Adrenal gland (tissue), 9 donors: ENCODE measurements at regions not wholly inside any gene's neighbourhood (a gene's known extent, or its start where the extent isn't known, plus 50 kb on each side); places are given as distances from the start of the nearest gene placed in this dataset.

Experiments
- DNase-seq, 7 donors: peaks; one replicate each; pipeline ENCODE4 v3.0.0-alpha.2; 2019 to 2020
- H3K27ac ChIP-seq, 5 donors: fragments of 200-600 bp; sonication (generic) in 4 of 5; 1 replicate in 3 of 5; 2 replicates in 2 of 5; pipeline versions ENCODE4 v1.5.1 to v1.8.0; 2016 to 2020; ENCODE audit warnings: mild to moderate bottlenecking in 1 of 5
- H3K27me3 ChIP-seq: fragments of 200-600 bp; 2 replicates; pipeline ENCODE4 v1.8.0; 2021
- H3K36me3 ChIP-seq, 2 donors: fragments of 200-600 bp; replicated peaks in 1 of 2; 1 replicate in 1 of 2; 2 replicates in 1 of 2; pipeline versions ENCODE4 v1.5.1 to v1.8.0; 2018 to 2022
- H3K4me1 ChIP-seq, 2 donors: fragments of 200-600 bp; replicated peaks in 1 of 2; 1 replicate in 1 of 2; 2 replicates in 1 of 2; pipeline versions ENCODE4 v1.5.1 to v1.8.0; 2018 to 2021
- H3K4me3 ChIP-seq, 4 donors: fragments of 200-600 bp; sonication (generic) in 3 of 4; one replicate each; pipeline ENCODE4 v1.5.1; 2016 to 2018
- H3K9me3 ChIP-seq, 3 donors: fragments of 200-600 bp; sonication (generic) in 1 of 3; replicated peaks in 1 of 3; 1 replicate in 2 of 3; 2 replicates in 1 of 3; pipeline versions ENCODE4 v1.5.1 to v1.8.0; 2016 to 2021
- CTCF ChIP-seq, 6 experiments: fragments of 450-650 bp in 4 of 6; fragments of 200-600 bp in 2 of 6; sonication (generic) in 1 of 6; IDR thresholded peaks; 1 replicate in 5 of 6; 2 replicates in 1 of 6; pipeline versions ENCODE4 v1.5.1 to v1.8.0; 2016 to 2021; ENCODE audit warnings: antibody characterized with exemption in 6 of 6, mild to moderate bottlenecking in 2 of 6, moderate library complexity in 1 of 6
- POLR2A ChIP-seq, 2 donors: fragments of 450-650 bp; IDR thresholded peaks; one replicate each; pipeline ENCODE4 v1.6.1; 2017; ENCODE audit warnings: antibody characterized with exemption in 2 of 2, mild to moderate bottlenecking in 2 of 2, moderate library complexity in 1 of 2
- WGBS, 4 donors: extraction: QIAGEN DNeasy Blood & Tissue Kit in 2 of 4; methylation state at CpG; one replicate each; pipeline versions ENCODE4 v1.1.5 to v1.1.7; 2013 to 2017; 5-methylcytosine and 5-hydroxymethylcytosine counted together
- intact Hi-C, 2 donors: fragments of 100-400 bp; cut with DNase I; formaldehyde crosslinking; loops; one replicate each; pipeline versions ENCODE4 v1.14.1 to v1.15.0; 2022 to 2023
- donor health status: healthy with polysubstance abuse.
- donor health status: Bipolar disorder and iron deficiency.
- donor health status: DM: yes; HTN: yes; CAD: no.
- donor health status: DM: no; HTN: no; CAD: no.
- donor health status: DM: no; HTN: no; CAD: no.

- no peaks in the 10 kb centered on the region for H3K4me1 ChIP-seq
- H3K4me3 ChIP-seq: no peak overlapping the region
- no peaks in the 10 kb centered on the region for H3K9me3 ChIP-seq
- intact Hi-C loops: no loop called here
- DNase-seq: no peak
- WGBS, 4 donors: 58 to 71% (median 65%) methylated on average over 4 of the region's 4 CpGs
- no peak overlapping the region for H3K27ac ChIP-seq
- TF ChIP-seq POLR2A (IDR thresholded peaks at IDR 0.05) (no peak), CTCF (IDR thresholded peaks at IDR 0.05) (no peak)
- peaks cover 3% of the 10 kb centered on the region for H3K27me3 ChIP-seq
- no peaks in the 10 kb centered on the region for H3K36me3 ChIP-seq
Observed at GRCh38 chr5:174402222-174402812, 322.1 kb upstream of the MSX2 start.

GRCh38 chr5:174404848-174405247 lies 319.5 kb upstream of the MSX2 start:
- Histone ChIP-seq H3K4me1 (no peaks in the 10 kb centered on the region), H3K27me3 (peaks cover 7% of the 10 kb centered on the region), H3K9me3 (no peaks in the 10 kb centered on the region), H3K27ac (no peak overlapping the region), H3K36me3 (no peaks in the 10 kb centered on the region), H3K4me3 (no peak overlapping the region)
- intact Hi-C loops: no loop called here
- DNase-seq: no peak
- TF ChIP-seq CTCF (IDR thresholded peaks at IDR 0.05) (no peak), POLR2A (IDR thresholded peaks at IDR 0.05) (no peak)
- 67 to 73% (median 69%) methylated on average over 5 of the region's 5 CpGs for WGBS, 4 donors

GRCh38 chr5:174409070-174409469 lies 315.3 kb upstream of the MSX2 start:
- H3K27me3 ChIP-seq: peaks cover 10% of the 10 kb centered on the region
- no peak overlapping the region for H3K27ac ChIP-seq
- no peak for DNase-seq
- no peaks in the 10 kb centered on the region for H3K4me1 ChIP-seq
- 61 to 68% (median 63%) methylated on average over 3 of the region's 3 CpGs for WGBS, 4 donors
- H3K4me3 ChIP-seq: no peak overlapping the region
- H3K36me3 ChIP-seq: no peaks in the 10 kb centered on the region
- TF ChIP-seq CTCF (IDR thresholded peaks at IDR 0.05): no peak
- TF ChIP-seq POLR2A (IDR thresholded peaks at IDR 0.05): no peak
- H3K9me3 ChIP-seq: no peaks in the 10 kb centered on the region
- intact Hi-C loops: no loop called here

- intact Hi-C loops: loop anchor here (10.0 kb wide), 2 partner anchors 385 to 525 kb away; no protein-coding TSS in a partner anchor
- no peak for DNase-seq
- TF ChIP-seq CTCF (IDR thresholded peaks at IDR 0.05): no peak
- no peak for TF ChIP-seq POLR2A (IDR thresholded peaks at IDR 0.05)
- WGBS, 4 donors: 78 to 94% (median 85%) methylated on average over 1 of the region's 1 CpG
- no peak overlapping the region for H3K4me3 ChIP-seq
- peaks cover 7% of the 10 kb centered on the region for H3K27me3 ChIP-seq
- H3K9me3 ChIP-seq: no peaks in the 10 kb centered on the region
- H3K27ac ChIP-seq: no peak overlapping the region
- H3K4me1 ChIP-seq: no peaks in the 10 kb centered on the region
- H3K36me3 ChIP-seq: no peaks in the 10 kb centered on the region
Observed at GRCh38 chr5:174409971-174410370, 314.4 kb upstream of the MSX2 start.
